ENCODE measurements at regions not wholly inside any gene's neighbourhood (a gene's known extent, or its start where the extent isn't known, plus 50 kb on each side); places are given as distances from the start of the nearest gene placed in this dataset.

DNA sequence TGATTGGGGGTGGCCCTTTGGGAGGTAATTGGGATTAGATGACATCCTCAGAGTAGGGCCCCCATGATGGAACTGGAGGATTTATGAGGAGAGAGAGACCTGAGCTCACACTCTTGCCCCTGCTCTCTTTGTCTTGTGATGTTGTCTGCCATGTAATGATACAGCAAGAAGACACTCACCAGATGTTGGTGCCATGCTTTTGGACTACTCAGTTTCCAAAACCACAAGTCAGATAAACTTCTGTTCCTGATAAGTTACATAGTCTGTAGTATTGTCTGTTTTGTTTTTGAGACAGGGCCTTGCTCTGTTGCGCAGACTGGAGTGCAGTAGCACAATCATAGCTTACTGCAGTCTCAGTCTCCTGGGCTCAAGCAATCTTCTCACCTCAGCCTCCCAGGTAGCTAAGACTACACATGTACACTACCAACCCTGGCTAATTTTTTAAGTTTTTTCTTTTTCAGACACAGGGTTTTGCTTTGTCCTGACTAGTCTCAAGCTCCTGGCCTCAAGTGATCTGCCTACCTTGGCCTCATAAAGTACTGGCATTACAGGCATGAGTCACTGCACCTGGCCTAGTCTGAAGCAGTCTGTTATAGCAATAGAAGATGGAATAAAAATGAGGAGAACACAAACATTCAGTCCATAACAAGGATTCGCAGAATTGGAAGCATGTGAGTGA is 115.0 kb upstream of the GALNT2 start (continued):
- TF ChIP-seq, protein P1, sequence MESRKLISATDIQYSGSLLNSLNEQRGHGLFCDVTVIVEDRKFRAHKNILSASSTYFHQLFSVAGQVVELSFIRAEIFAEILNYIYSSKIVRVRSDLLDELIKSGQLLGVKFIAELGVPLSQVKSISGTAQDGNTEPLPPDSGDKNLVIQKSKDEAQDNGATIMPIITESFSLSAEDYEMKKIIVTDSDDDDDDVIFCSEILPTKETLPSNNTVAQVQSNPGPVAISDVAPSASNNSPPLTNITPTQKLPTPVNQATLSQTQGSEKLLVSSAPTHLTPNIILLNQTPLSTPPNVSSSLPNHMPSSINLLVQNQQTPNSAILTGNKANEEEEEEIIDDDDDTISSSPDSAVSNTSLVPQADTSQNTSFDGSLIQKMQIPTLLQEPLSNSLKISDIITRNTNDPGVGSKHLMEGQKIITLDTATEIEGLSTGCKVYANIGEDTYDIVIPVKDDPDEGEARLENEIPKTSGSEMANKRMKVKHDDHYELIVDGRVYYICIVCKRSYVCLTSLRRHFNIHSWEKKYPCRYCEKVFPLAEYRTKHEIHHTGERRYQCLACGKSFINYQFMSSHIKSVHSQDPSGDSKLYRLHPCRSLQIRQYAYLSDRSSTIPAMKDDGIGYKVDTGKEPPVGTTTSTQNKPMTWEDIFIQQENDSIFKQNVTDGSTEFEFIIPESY (IDR thresholded peaks at IDR 0.05), result no peak
- TF ChIP-seq SP1 (IDR thresholded peaks at IDR 0.05) (no peak), TAF1 (conservative IDR thresholded peaks at IDR 0.05) (no peak), FOXA2 (IDR thresholded peaks at IDR 0.05) (no peak)

DNA sequence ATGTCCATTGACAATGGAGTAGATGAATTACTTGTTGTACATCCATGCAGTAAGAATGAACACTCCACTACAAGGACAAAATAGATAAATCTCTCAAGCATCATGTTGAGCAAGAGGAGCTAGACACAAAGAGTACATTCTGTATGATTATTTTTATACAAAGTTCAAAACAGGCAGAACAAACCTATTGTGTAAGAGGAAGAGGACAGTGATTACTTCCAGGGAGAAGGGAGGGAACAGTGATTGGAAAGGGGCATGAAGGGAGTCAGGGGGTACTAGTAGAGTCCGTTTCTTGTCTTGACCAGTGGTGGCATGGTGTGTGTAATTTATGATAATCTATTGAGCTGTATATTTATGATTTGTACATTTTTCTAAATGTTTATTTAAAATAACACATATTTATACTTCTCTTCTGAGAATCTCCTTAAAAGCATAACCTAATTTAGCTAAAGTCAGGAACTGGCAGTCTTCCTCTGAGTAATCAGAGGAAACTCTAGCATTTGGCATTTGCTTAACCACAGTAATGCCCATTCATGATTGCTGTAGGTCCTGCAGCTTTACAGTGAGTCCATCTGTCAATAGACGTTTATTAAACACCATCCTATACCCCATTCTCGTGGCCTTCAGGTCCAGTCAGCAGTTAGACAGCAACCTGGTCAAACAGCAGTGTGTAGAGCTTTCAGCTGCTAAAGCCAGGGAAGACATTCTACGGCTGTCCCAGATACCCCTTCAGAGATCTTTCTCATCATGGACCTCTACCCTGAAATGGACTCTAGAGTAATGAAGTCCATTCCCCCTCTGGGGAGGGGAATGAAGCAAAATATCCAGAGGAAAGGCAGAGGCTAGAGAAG is 114.1 kb upstream of the GALNT2 start:
- Histone ChIP-seq H3K4me3 (ENCODE audit: low read depth in 1 of 3, low read length in 3 of 3) (no peak overlapping the region), H3K27me3 (ENCODE audit: control insufficient read depth in 4 of 4, insufficient read depth in 4 of 4, low read length in 3 of 4) (no peaks in the 10 kb centered on the region), H3K9ac (ENCODE audit: low read depth in 1 of 2, low read length in 2 of 2) (no peak overlapping the region), H3K9me3 (ENCODE audit: control insufficient read depth in 4 of 4, low read length in 3 of 4) (no peaks in the 10 kb centered on the region), H3K27ac (ENCODE audit: low read depth in 1 of 2, low read length in 2 of 2) (no peak overlapping the region), H3K4me1 (ENCODE audit: control insufficient read depth in 4 of 4, insufficient read depth in 4 of 4, low read length in 3 of 4) (no peaks in the 10 kb centered on the region), H3K36me3 (ENCODE audit: control insufficient read depth in 4 of 4, insufficient read depth in 3 of 4, low read depth in 1 of 4, low read length in 3 of 4) (no peaks in the 10 kb centered on the region)
- TF ChIP-seq NR2F2 (IDR thresholded peaks at IDR 0.05) (no peak), HNF4G (IDR thresholded peaks at IDR 0.05) (no peak), GABPA (IDR thresholded peaks at IDR 0.05 in 1 of 2, conservative IDR thresholded peaks at IDR 0.05 in 1 of 2) (no peak), RXRA (IDR thresholded peaks at IDR 0.05) (no peak)
- DNase-seq (ENCODE audit: low spot score), result no peak
- WGBS, result 90% methylated on average over 4 of the region's 4 CpGs

DNA sequence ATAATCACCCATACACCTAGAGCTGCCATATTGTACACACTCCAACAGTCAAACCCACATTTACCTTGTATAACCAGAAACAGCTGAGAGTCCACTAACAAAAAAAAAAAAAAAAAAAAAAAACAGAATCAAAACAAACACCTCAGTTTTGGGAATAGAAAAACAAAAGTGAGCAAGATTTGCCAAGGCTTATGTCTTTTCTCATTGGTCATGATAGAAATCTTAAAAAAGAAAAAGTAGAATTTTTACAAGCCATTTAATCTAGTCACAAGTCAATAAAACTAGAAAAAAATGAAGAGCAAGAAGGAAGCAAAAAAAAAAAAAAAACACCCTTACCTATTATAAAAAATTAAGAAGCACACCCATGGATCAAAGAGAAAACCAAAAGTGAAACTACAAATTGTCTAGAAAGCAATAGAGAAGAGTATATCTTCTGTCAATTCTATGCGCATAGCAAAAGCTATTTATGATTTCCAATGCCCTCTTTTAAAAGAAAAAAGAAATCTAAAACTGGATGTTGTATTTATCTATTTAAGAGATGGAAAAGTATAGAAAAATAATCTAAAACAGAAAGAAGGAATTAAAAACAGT is 113.2 kb upstream of the GALNT2 start:
- Histone ChIP-seq H3K27ac (ENCODE audit: low read depth in 1 of 2, low read length in 2 of 2) (no peak overlapping the region), H3K4me1 (ENCODE audit: control insufficient read depth in 4 of 4, insufficient read depth in 4 of 4, low read length in 3 of 4) (no peaks in the 10 kb centered on the region), H3K9me3 (ENCODE audit: control insufficient read depth in 4 of 4, low read length in 3 of 4) (no peaks in the 10 kb centered on the region), H3K36me3 (ENCODE audit: control insufficient read depth in 4 of 4, insufficient read depth in 3 of 4, low read depth in 1 of 4, low read length in 3 of 4) (no peaks in the 10 kb centered on the region), H3K4me3 (ENCODE audit: low read depth in 1 of 3, low read length in 3 of 3) (no peak overlapping the region), H3K27me3 (ENCODE audit: control insufficient read depth in 4 of 4, insufficient read depth in 4 of 4, low read length in 3 of 4) (no peaks in the 10 kb centered on the region), H3K9ac (ENCODE audit: low read depth in 1 of 2, low read length in 2 of 2) (no peak overlapping the region)
- DNase-seq (ENCODE audit: low spot score), result no peak
- 71% methylated on average over 1 of the region's 1 CpG for WGBS
- no peak for TF ChIP-seq FOXA1 (IDR thresholded peaks at IDR 0.05)
- TF ChIP-seq, protein P2, sequence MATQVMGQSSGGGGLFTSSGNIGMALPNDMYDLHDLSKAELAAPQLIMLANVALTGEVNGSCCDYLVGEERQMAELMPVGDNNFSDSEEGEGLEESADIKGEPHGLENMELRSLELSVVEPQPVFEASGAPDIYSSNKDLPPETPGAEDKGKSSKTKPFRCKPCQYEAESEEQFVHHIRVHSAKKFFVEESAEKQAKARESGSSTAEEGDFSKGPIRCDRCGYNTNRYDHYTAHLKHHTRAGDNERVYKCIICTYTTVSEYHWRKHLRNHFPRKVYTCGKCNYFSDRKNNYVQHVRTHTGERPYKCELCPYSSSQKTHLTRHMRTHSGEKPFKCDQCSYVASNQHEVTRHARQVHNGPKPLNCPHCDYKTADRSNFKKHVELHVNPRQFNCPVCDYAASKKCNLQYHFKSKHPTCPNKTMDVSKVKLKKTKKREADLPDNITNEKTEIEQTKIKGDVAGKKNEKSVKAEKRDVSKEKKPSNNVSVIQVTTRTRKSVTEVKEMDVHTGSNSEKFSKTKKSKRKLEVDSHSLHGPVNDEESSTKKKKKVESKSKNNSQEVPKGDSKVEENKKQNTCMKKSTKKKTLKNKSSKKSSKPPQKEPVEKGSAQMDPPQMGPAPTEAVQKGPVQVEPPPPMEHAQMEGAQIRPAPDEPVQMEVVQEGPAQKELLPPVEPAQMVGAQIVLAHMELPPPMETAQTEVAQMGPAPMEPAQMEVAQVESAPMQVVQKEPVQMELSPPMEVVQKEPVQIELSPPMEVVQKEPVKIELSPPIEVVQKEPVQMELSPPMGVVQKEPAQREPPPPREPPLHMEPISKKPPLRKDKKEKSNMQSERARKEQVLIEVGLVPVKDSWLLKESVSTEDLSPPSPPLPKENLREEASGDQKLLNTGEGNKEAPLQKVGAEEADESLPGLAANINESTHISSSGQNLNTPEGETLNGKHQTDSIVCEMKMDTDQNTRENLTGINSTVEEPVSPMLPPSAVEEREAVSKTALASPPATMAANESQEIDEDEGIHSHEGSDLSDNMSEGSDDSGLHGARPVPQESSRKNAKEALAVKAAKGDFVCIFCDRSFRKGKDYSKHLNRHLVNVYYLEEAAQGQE (IDR thresholded peaks at IDR 0.05), result no peak
- TF ChIP-seq NR2F2 (IDR thresholded peaks at IDR 0.05), result no peak
- no peak for TF ChIP-seq RXRA (IDR thresholded peaks at IDR 0.05)

Data from liver (tissue), 7 donors.